ENCODE measurements at regions not wholly inside any gene's neighbourhood (a gene's known extent, or its start where the extent isn't known, plus 50 kb on each side); places are given as distances from the start of the nearest gene placed in this dataset.

- intact Hi-C loops (cut with micrococcal nuclease) = no loop called here
- peak; percentile 47; the same call in 1 of the 2 replicates for ATAC-seq
Measured at GRCh38 chr14:22106700-22107697, 433.4 kb upstream of the OR4E1 start.

More at GRCh38 chr14:22106700-22107697, 433.4 kb upstream of the OR4E1 start:
- no peak overlapping the region for H3K4me3 ChIP-seq (replicated peaks in 1 of 2; ENCODE audit: low read depth in 1 of 2, low read length in 2 of 2)
- DNase-seq (ENCODE audit: low read depth, low spot score) = no peak
- ChIA-PET RAD21 (ENCODE audit: low non-redundant PET in 1 of 2, low total read pairs in 2 of 2, uncharacterized antibody in 2 of 2, unreplicated experiment in 2 of 2) (no interaction called here), CTCF (interaction anchor here (0.8 to 1.7 kb wide), 8 partner anchors 11 to 193 kb away, joined by 4 to 7 read pairs (median 4); no protein-coding TSS in a partner anchor), POLR2A (no interaction called here)
- H3K9me3 ChIP-seq (ENCODE audit: control insufficient read depth in 1 of 2, insufficient read depth in 1 of 2, low read depth in 1 of 2, low read length in 2 of 2) = no peaks in the 10 kb centered on the region
- no peak overlapping the region for H3K4me2 ChIP-seq (ENCODE audit: low read length)
- H3K9me2 ChIP-seq (ENCODE audit: insufficient read depth) = no peaks in the 10 kb centered on the region
- no peak overlapping the region for H2AFZ ChIP-seq (ENCODE audit: low read depth, low read length, poor library complexity, severe bottlenecking)
- H3K36me3 ChIP-seq (ENCODE audit: control insufficient read depth in 1 of 2, insufficient read depth in 2 of 2, low read length in 2 of 2) = no peaks in the 10 kb centered on the region
- no peaks in the 10 kb centered on the region for H3K79me2 ChIP-seq (ENCODE audit: insufficient read depth, low read length)
- peaks cover 26% of the 10 kb centered on the region for H3K27me3 ChIP-seq (ENCODE audit: insufficient read depth, low read length)
- peak in 1 of 3 experiments; percentile 16; a peak in 2 of 6 replicates for TF ChIP-seq CTCF (IDR thresholded peaks at IDR 0.05 in 2 of 3, conservative IDR thresholded peaks at IDR 0.05 in 1 of 3; ENCODE audit: borderline replicate concordance in 1 of 3, insufficient read depth in 1 of 3, low read depth in 2 of 3, low read length in 2 of 3)
- TF ChIP-seq POLR2A (IDR thresholded peaks at IDR 0.05; ENCODE audit: borderline replicate concordance, extremely low read depth, insufficient read depth, insufficient read length) = no peak
- no peak for TF ChIP-seq ZNF274 (IDR thresholded peaks at IDR 0.05; ENCODE audit: low read depth, low read length)
- TF ChIP-seq SP1 (IDR thresholded peaks at IDR 0.05; ENCODE audit: low read depth) = no peak
- H3K27ac ChIP-seq (ENCODE audit: low read depth, low read length) = no peak overlapping the region
- no TSS peak for BruUV-seq (replicated peaks)
- H3K4me1 ChIP-seq (ENCODE audit: control insufficient read depth in 1 of 2, insufficient read depth in 2 of 2, low read length in 2 of 2) = no peaks in the 10 kb centered on the region
- no peaks in the 10 kb centered on the region for H4K20me1 ChIP-seq (ENCODE audit: insufficient read depth)
- H3K9ac ChIP-seq (ENCODE audit: low read length) = no peak overlapping the region
